Stomach (tissue), 8 donors: ENCODE measurements at regions not wholly inside any gene's neighbourhood (a gene's known extent, or its start where the extent isn't known, plus 50 kb on each side); places are given as distances from the start of the nearest gene placed in this dataset.
"Not testable (repeated sequence)": the region's sequence is repeated elsewhere in the genome, so short reads cannot be mapped to it uniquely, and the experiment has no call there.

Experiments
- DNase-seq, 2 donors: peaks; one replicate each; pipeline versions ENCODE4 v3.0.0 to v3.0.0-alpha.2; 2013 to 2019
- H3K27ac ChIP-seq, 5 donors: fragments of 200-600 bp in 4 of 5; sonication (generic) in 4 of 5; one replicate each; pipeline ENCODE4 v1.5.1; 2013 to 2019; ENCODE audit warnings: mild to moderate bottlenecking in 1 of 5, moderate library complexity in 1 of 5
- H3K27me3 ChIP-seq, 3 donors: fragments of 200-600 bp; sonication (generic); one replicate each; pipeline ENCODE4 v1.5.1; 2017 to 2019; ENCODE audit warnings: mixed run types in 1 of 3
- H3K36me3 ChIP-seq, 4 donors: fragments of 200-600 bp; sonication (generic); 1 replicate in 3 of 4; 2 replicates in 1 of 4; pipeline ENCODE4 v1.5.1; 2016 to 2019
- H3K4me1 ChIP-seq, 4 donors: fragments of 200-600 bp; sonication (generic); one replicate each; pipeline ENCODE4 v1.5.1; 2016 to 2019
- H3K4me3 ChIP-seq, 4 donors: fragments of 200-600 bp; sonication (generic) in 3 of 4; one replicate each; pipeline ENCODE4 v1.5.1; 2016 to 2019; ENCODE audit warnings: mild to moderate bottlenecking in 1 of 4
- H3K9me3 ChIP-seq, 4 donors: fragments of 200-600 bp; sonication (generic); one replicate each; pipeline ENCODE4 v1.5.1; 2016 to 2019
- WGBS, 5 donors: extraction: QIAGEN DNeasy Blood & Tissue Kit in 3 of 5; methylation state at CpG; one replicate each; pipeline versions ENCODE4 v1.1.5 to v1.1.7; 2013 to 2018; 5-methylcytosine and 5-hydroxymethylcytosine counted together
- intact Hi-C: fragments of 100-400 bp; cut with DNase I; formaldehyde crosslinking; loops from one replicate; pipeline ENCODE4 v1.15.1; 2023; ENCODE audit warnings: low total_unique reads
- donor health status: healthy with polysubstance abuse.
- donor health status: Bipolar disorder and iron deficiency.
- donor health status: healthy.

DNA sequence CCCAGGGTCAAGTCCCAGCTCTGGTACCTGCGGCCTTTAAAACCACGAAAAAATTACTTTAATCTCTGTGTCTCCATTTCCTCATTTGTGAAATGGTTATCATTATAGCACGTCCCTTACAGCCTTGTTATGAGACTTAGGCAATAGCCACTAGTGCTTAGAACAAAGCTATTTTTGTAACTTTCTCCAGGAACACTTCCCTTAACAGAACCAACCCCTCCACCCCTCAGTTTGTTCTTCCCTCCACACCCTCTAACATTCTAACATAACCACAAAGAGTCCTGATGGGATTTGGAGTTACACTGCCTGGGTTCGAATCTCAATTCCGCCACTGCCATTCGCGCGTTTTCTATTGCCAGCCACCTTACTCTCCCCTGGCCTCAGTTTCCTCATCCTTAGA is 2777.4 kb upstream of the TPTE start:
- H3K9me3 ChIP-seq, DNase-seq, H3K4me3 ChIP-seq, intact Hi-C loops, H3K27ac ChIP-seq, H3K36me3 ChIP-seq, H3K4me1 ChIP-seq, H3K27me3 ChIP-seq: not testable (repeated sequence)
- WGBS, 5 donors = no CpG with 5 or more reads among the region's 8 CpGs

- H3K4me3 ChIP-seq, H3K9me3 ChIP-seq, DNase-seq, H3K27ac ChIP-seq, H3K27me3 ChIP-seq, intact Hi-C loops, H3K4me1 ChIP-seq, H3K36me3 ChIP-seq: not testable (repeated sequence)
- WGBS, 5 donors = no CpG with 5 or more reads among the region's 49 CpGs
Measured at GRCh38 chr21:7744406-7745099, 2776.8 kb upstream of the TPTE start.

- intact Hi-C loops = not testable (repeated sequence)
- WGBS, 5 donors = no CpG with 5 or more reads among the region's 33 CpGs
Measured at GRCh38 chr21:7745100-7745450, 2776.3 kb upstream of the TPTE start.

DNA sequence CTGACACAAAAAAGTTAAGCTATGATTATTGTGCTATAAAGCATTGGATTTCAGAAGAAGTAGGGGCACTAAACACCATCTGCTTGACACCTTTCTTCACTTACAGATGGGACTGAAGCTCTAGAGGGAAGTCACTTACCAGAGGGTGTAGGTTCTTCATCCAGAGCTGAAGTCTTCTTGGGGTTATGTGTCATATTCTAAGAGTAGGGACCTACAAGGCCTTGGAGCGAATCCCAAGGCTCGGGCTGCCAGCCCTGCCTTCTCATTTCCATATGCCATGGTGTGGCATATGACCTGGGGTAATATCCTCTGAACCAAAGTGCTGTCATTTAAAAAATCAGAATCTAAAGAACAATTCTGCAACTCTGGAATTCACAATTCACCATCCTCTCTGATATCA is 2773.4 kb upstream of the TPTE start:
- DNase-seq, intact Hi-C loops, H3K27me3 ChIP-seq, H3K4me1 ChIP-seq, H3K9me3 ChIP-seq, H3K36me3 ChIP-seq, H3K4me3 ChIP-seq: not testable (repeated sequence)
- 80 to 90% (median 82%) methylated on average over 2 of the region's 2 CpGs; no CpG with 5 or more reads in 1 of the 5 donors for WGBS, 5 donors
- H3K27ac ChIP-seq = peak overlapping the region in 1 of 5 donors; percentile 45

More at GRCh38 chr21:7745100-7745450, 2776.3 kb upstream of the TPTE start:
- H3K27ac ChIP-seq, H3K27me3 ChIP-seq, H3K36me3 ChIP-seq, H3K4me3 ChIP-seq, H3K9me3 ChIP-seq, H3K4me1 ChIP-seq, DNase-seq: not testable (repeated sequence)

DNA sequence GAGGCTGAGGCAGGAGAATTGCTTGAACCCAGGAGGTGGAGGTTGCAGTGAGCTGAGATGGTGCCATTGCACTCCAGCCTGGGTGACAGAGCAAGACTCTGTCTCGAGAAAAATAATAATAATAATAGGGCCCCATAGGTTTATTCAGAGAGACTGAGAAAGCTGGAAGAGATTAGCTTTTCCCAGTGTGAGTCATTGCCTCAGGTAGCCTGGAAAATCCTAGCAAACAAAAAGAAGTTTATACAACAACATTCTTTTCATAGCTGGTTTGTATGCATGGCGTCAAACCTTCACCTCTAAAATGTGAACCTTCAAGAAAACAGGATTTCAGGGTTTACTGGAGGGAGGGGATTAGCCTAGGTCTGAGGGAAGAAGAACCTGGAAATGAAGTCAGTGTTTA is 2768.8 kb upstream of the TPTE start:
- H3K27ac ChIP-seq, H3K9me3 ChIP-seq, DNase-seq, H3K36me3 ChIP-seq, H3K27me3 ChIP-seq, intact Hi-C loops, H3K4me1 ChIP-seq, H3K4me3 ChIP-seq: not testable (repeated sequence)
- no CpG with 5 or more reads among the region's 2 CpGs for WGBS, 5 donors

DNA sequence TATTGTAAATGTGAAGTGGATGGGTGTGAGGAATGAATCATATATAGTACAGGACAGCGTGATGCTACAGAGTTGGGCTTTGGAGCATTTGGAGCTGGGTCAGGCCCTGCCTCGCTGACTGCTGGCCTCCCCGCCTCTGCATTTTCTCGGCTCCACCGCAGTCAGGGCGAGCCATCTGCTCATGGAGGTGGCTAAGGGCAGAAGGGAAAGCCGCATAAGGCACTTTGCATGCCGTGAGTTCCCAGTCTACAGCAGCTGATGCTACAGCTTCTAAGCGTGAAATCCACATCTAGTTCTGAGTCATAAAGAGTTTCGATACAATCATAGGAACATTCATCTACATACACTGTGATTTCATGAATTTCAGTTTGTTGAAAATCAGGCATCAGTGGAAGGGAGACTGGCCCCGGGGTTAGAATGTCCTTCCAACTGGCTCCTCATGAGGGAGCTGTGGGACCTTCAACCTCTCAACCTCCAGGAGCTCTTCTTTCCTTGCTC is 2768.0 kb upstream of the TPTE start:
- intact Hi-C loops, H3K4me3 ChIP-seq, H3K36me3 ChIP-seq, H3K27me3 ChIP-seq, H3K9me3 ChIP-seq, DNase-seq, H3K4me1 ChIP-seq: not testable (repeated sequence)
- 65 to 85% (median 66%) methylated on average over 4 to 6 of the region's 11 CpGs; no CpG with 5 or more reads in 1 of the 5 donors for WGBS, 5 donors
- peak overlapping the region in 1 of 5 donors; percentile 38 for H3K27ac ChIP-seq

DNA sequence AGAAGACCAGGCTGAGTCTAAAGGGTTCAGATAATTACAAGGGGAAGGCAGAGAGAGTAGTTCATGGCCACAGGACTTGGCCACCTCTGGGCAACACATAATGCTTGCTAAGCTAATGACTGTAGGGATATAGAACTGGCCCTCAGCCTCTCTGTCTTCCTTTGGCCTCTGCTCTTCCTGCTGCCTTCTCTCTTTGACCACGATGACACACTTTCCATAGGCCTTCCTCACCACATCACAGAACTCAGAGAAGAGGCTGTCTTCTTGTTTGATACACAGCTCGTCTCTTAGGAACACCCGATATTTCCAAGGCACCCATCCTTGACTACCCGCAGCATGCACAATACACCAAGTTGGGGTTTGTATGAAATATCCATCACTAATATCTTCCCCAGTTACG is 2751.4 kb upstream of the TPTE start:
- intact Hi-C loops, H3K4me1 ChIP-seq, H3K27me3 ChIP-seq, H3K4me3 ChIP-seq, H3K27ac ChIP-seq, H3K36me3 ChIP-seq, H3K9me3 ChIP-seq, DNase-seq: not testable (repeated sequence)
- WGBS, 5 donors = no CpG with 5 or more reads among the region's 5 CpGs

DNA sequence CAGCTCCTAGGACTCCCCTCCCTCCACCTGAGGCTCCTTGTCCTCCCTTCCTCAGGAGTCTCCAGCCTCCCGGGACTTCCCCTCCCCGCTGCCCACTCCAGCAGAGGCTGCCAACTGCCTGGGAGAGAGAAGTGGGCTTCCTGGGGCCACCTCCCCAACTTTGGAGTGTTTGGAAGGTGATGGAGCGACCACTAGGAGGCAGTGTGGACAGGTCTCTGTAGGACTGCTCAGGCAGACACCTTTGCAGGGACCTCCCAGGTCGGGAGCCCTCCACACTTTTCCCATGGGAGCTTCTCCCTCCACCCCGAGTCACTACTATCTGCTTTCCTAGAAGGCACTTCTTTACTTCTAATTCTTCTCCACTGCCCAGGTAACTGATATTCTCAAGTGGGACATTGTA is 2747.2 kb upstream of the TPTE start:
- H3K4me3 ChIP-seq, H3K36me3 ChIP-seq, H3K27me3 ChIP-seq, DNase-seq, H3K9me3 ChIP-seq, H3K27ac ChIP-seq, H3K4me1 ChIP-seq, intact Hi-C loops: not testable (repeated sequence)
- WGBS, 5 donors = no CpG with 5 or more reads among the region's 5 CpGs

GRCh38 chr21:7775327-7775984 is 2745.9 kb upstream of the TPTE start:
- DNase-seq, H3K9me3 ChIP-seq, H3K27me3 ChIP-seq, H3K36me3 ChIP-seq, H3K27ac ChIP-seq, H3K4me3 ChIP-seq, intact Hi-C loops, H3K4me1 ChIP-seq: not testable (repeated sequence)
- 76 to 83% (median 79%) methylated on average over 6 of the region's 7 CpGs for WGBS, 5 donors

GRCh38 chr21:7776035-7776434 is 2745.3 kb upstream of the TPTE start:
- WGBS, 5 donors = 64 to 100% (median 74%) methylated on average over 1 of the region's 6 CpGs
- DNase-seq, H3K36me3 ChIP-seq, H3K27me3 ChIP-seq, H3K27ac ChIP-seq, H3K9me3 ChIP-seq, H3K4me3 ChIP-seq, H3K4me1 ChIP-seq, intact Hi-C loops: not testable (repeated sequence)

- no CpG with 5 or more reads among the region's 2 CpGs for WGBS, 5 donors
- H3K27ac ChIP-seq, DNase-seq, intact Hi-C loops, H3K9me3 ChIP-seq, H3K4me1 ChIP-seq, H3K27me3 ChIP-seq, H3K4me3 ChIP-seq, H3K36me3 ChIP-seq: not testable (repeated sequence)
Measured at GRCh38 chr21:7776622-7777021, 2744.8 kb upstream of the TPTE start.

DNA sequence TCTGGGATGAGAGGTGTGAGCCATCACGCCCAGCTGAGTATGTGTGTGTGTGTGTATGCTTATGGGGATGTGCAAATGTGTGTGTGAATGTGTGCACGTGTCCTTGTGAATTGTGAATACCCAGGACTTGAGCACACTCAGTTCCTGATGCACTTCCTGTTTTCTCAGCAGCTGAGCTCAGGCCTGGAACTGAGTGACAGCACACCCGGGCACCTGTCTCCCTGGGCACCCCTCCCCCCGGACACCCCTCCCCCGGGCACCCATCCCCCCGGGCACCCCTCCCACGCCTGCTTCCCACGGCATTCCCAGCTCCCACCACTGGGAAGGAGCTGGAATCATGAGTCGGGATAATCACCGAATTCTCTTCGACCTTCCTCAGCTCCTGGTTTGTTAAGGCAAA is 2744.1 kb upstream of the TPTE start:
- H3K4me3 ChIP-seq, H3K4me1 ChIP-seq, H3K27me3 ChIP-seq, intact Hi-C loops, DNase-seq, H3K27ac ChIP-seq, H3K36me3 ChIP-seq, H3K9me3 ChIP-seq: not testable (repeated sequence)
- 52 to 72% (median 68%) methylated on average over 4 to 7 of the region's 11 CpGs; no CpG with 5 or more reads in 1 of the 5 donors for WGBS, 5 donors
